GM19240 (cell line): ENCODE measurements at regions not wholly inside any gene's neighbourhood (a gene's known extent, or its start where the extent isn't known, plus 50 kb on each side); places are given as distances from the start of the nearest gene placed in this dataset.

Source experiments
- DNase-seq: peaks from one replicate; pipeline ENCODE4 v3.0.0; 2011; ENCODE audit warnings: low spot score; ENCODE audit not compliant: insufficient read length

DNA sequence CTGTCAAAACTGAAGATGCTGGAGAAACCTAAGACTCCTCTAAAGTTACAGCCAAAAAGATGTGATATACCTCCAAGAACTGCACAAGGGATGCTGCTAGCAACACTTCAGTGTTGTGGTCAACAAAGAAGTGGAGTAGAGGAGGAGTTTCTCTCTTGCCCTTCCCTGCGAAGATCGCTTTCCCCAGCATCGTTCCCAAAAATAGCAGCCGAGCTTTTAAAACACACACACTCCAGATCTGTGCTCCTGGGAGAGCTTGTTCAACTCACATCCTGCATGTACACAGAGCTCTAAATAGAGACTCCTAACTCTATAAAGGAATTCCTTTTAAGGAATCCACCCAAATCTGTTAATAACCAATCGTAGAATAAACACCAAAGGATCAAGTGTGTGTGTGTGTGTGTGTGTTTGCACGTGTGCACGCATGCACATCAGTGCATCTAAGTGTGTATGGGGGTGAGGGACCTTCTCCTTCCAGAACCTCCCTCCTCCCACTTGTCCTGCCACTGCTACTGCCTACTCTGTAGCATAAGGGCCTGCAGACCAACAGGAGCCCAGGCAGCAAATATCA is 58.5 kb downstream of the PSMG1 start:
- DNase-seq, result no peak

- no peak for DNase-seq
Measured at GRCh38 chr21:39123375-39123774, 59.9 kb downstream of the PSMG1 start.

GRCh38 chr21:39121600-39122355 is 61.5 kb downstream of the PSMG1 start:
- DNase-seq, result no peak

GRCh38 chr21:39120876-39121599 is 62.2 kb downstream of the PSMG1 start:
- DNase-seq, result no peak

- DNase-seq, result no peak
Measured at GRCh38 chr21:39119891-39120290, 63.4 kb downstream of the PSMG1 start.

DNA sequence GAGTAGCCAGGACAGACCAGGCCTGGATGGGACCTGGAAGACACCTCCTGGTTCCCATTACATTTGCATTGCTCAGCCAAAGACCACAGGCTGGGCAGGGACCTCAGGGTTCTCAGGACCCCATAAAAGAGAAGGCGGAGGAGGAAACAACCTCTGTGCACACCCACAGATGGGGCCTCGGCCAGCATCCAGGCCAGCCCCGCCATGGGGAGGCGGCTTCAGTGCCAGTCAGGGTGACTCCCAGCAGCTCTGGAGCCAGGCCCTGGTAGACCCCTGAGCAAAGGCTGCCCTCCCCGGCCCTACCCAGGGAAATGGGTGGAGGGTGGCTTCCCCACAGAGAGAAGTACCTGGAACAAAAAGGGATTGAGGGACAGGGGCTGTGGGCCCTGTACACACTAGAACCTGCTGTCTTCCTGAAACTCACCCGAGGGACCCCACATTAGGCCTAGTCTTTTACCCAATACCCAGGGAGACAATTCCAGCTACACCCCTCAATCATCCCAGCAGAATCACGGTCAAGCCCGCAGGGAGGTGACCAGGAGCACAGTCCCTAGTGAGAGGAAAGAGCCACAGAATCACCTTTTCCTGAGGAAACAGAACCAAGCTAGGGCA is 64.5 kb downstream of the PSMG1 start:
- no peak for DNase-seq

DNA sequence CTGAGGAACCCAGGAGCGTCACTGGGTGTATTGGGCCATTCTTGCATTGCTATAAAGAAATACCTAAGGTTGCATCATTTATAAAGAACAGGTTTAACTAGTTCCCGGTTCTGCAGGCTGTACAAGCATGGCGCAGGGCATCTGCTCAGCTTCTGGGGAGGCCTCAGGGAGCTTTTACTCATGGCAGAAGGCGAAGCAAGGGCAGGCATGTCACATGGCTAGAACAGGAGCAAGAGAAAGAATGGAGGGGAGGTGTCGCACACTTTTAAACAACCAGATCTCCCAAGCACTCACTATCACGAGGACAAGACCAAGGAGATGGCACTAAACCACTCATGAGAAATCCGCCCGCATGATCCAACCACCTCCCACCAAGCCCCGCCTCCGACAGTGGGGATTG is 65.2 kb downstream of the PSMG1 start:
- no peak for DNase-seq

GRCh38 chr21:39117440-39117970 is 65.7 kb downstream of the PSMG1 start:
- DNase-seq, result no peak

GRCh38 chr21:39116761-39117439 is 66.4 kb downstream of the PSMG1 start:
- DNase-seq, result no peak

DNA sequence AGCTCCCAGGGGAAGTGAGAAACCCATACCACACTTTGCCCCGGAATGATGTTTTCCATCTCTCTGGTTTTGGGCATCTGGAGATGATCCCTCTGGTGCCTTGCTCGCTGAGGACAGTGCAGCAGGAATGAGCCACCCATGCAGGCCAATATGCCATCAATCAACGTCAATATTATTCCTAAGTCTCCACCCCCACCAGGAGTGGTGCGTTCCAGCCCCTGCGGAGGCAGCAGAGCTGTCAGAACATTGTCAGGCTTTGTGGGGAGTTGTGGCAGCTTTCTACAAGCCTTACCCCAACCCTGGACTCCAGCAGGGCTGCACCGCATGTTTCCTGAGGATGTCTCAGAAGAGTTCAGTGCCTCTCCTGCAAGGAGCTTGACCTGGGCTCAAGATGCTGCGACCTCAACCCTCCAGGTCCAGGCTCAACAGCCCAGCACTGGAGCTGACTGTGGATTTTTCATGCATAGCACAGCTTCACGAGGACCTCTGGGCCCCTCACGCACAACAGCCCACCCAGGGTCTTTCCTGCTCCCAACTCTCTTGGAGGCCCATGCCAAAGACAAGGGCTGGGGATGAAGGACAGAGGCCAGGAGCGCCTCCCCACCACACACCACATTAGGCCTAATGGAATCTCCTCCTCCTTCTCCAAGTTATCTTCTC is 67.5 kb downstream of the PSMG1 start:
- DNase-seq, result no peak

GRCh38 chr21:39114871-39115575 is 68.2 kb downstream of the PSMG1 start:
- DNase-seq, result no peak

GRCh38 chr21:39111931-39112550 is 71.2 kb downstream of the PSMG1 start:
- DNase-seq, result no peak

- DNase-seq, result no peak
Measured at GRCh38 chr21:39110431-39110830, 72.8 kb downstream of the PSMG1 start.

DNA sequence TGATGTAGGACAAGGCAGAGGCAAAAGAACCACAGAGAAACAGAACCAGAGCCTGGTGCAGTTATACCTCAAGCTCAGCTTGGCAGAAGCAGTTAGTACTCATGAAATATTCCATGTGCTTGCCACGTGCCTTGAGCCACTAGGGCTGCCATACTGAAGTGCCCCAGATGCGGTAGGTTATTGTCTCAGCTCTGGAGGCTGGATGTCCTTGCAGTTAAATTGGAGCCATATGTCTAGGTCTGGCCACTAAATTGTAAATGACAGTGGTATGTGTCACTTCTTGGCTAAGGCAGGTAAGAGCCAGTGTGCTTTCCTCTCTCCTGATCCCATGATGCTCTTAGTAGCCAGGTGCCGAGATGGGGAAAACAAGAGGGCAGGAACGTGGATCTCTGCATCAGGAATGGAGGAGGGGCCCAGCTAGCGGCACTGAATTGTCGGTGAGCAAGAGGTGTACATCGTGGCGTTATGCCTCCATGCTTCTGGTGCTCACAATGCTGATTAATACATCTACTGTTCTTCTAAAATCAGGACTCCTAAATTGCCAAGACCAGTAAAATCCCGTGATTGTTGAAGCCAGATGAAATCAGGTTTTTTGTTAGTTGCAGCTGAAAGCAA is 73.5 kb downstream of the PSMG1 start:
- no peak for DNase-seq

- DNase-seq, result no peak
Measured at GRCh38 chr21:39109163-39109530, 74.1 kb downstream of the PSMG1 start.

- DNase-seq, result no peak
Measured at GRCh38 chr21:39108291-39109162, 74.7 kb downstream of the PSMG1 start.

DNA sequence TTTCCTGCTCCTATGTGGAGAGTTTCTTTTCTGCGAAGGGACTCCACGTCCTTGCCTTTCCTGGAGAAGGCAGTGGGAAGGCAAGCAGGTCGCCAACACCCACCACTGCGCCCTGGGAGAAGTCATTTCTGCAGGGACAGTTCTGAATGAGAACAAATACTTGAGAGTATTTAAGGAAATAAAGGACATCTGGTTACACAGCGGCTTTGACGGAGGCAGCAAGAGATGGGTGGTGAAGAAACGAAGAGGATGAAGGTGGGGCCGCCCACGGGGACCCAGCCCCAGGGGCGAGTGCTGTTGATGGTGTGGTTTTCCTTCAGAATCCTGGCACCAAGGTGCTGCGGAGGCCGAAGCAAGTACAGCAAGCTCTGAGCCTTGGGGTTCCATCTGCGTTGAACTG is 75.5 kb downstream of the PSMG1 start:
- DNase-seq, result no peak

DNA sequence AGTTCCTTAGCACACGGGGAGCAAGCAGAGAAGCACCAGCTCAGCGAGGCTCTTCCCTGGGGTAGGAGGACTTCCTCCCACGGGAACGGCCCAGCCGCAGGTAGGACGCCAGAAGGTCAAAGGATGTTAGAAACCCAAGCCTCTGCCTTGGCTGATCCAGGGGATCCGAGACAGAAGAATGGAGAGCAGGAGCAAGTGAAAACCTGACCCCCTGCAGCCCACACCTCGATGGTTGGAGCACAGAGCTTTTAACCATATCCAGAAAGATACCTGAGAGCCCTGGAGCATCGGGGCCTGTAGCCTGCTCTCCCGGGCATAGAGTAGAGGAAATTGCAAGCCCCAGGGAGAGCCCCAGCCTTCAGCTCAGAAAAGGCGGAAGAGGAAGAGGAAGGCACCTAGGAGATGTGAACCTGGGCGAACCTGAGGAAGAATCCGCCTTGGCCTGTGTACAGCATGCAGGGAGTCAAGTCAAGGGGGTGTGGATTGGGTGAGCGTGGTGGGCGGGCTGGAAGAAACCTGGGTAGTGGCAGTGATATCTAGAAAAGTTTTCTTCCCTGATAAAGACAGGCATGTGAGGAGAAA is 76.3 kb downstream of the PSMG1 start:
- no peak for DNase-seq
